T47D (cell line): ENCODE measurements at regions not wholly inside any gene's neighbourhood (a gene's known extent, or its start where the extent isn't known, plus 50 kb on each side); places are given as distances from the start of the nearest gene placed in this dataset.
"Not testable (repeated sequence)": the region's sequence is repeated elsewhere in the genome, so short reads cannot be mapped to it uniquely, and the experiment has no call there.

Experiments
- DNase-seq, 2 experiments: peaks; one replicate each; pipeline versions ENCODE4 v3.0.0 to v3.0.0-alpha.2; 2011 to 2012; ENCODE audit warnings: low read depth in 1 of 2, low spot score in 1 of 2
- JUND ChIP-seq: IDR thresholded peaks from 2 replicates; pipeline ENCODE4 v1.6.1; 2012; ENCODE audit warnings: low read depth
- in situ Hi-C: cut with HindIII; loops from 2 replicates; pipeline ENCODE4 v1.10.0; 2016; ENCODE audit warnings: low sequenced_read_pairs, low pct_unique_long_range_greater_than_20kb

DNA sequence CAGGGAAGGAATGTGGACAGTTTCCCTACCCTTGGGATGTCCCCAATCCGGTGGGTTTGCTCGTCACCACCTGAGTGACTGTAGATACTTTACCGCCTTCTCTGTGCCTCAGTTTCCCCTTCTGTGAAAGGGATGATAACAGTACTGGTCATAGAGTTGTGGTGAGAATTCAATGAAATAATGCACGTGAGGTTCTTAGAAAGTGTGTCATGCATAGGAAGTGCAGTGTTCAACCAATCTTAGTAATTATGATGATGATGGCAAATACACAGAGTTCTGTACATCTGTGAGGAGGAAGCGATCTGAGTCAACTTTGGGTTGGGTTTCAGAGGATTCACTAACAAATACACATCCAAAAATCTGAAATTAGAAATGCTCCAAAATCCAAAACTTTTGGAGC is 114.6 kb upstream of the HS3ST2 start:
- in situ Hi-C loops: no loop called here
- DNase-seq: no peak
- TF ChIP-seq JUND: no peak

- no peak for TF ChIP-seq JUND
- no peak for DNase-seq
- in situ Hi-C loops: no loop called here
Measured at GRCh38 chr16:22705799-22706198, 108.2 kb upstream of the HS3ST2 start.

- TF ChIP-seq JUND: no peak
- no peak for DNase-seq
- in situ Hi-C loops: no loop called here
Measured at GRCh38 chr16:22710326-22710725, 103.6 kb upstream of the HS3ST2 start.

GRCh38 chr16:22711847-22712246 is 102.1 kb upstream of the HS3ST2 start:
- no peak for TF ChIP-seq JUND
- no peak for DNase-seq
- in situ Hi-C loops: no loop called here

GRCh38 chr16:22712471-22712870 is 101.5 kb upstream of the HS3ST2 start:
- in situ Hi-C loops: no loop called here
- no peak for TF ChIP-seq JUND
- DNase-seq: no peak

DNA sequence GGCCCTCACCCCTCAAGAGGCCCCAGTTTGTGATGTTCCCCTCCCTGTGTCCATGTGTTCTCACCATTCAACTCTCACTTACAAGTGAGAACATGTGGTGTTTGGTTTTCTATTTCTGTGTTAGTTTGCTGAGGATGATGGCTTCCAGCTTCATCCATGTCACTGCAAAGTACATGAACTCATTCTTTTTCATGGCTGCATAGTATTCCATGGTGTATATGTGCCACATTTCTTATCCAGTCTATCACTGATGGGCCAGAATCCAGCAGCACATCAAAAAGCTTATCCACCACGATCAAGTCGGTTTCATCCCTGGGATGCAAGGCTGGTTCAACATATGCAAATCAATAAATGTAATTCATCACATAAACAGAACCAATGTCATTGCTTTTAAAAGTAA is 95.4 kb upstream of the HS3ST2 start:
- in situ Hi-C loops, DNase-seq: not testable (repeated sequence)

DNA sequence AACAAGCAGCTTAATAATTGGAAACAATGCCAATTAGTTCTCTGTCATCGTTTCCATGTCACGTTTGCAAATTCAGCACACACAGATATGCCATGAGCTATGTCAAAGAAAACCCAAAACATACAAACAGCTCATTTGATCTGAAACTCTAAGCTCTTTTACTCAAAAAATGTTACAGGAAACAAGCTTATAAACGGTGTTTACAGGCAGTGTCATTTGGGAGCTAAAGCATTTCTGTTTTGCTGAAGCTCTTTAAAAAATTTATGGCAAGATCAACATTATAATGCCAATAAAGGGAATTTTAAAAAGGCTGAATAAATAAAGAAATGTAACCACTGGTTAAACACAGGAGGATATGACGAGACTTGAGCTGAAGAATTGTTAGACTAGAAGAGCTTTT is 94.0 kb upstream of the HS3ST2 start:
- DNase-seq: no peak
- no peak for TF ChIP-seq JUND
- in situ Hi-C loops: no loop called here

GRCh38 chr16:22721511-22722100 is 92.4 kb upstream of the HS3ST2 start:
- in situ Hi-C loops: no loop called here
- no peak for TF ChIP-seq JUND
- no peak for DNase-seq

GRCh38 chr16:22722551-22723541 is 91.1 kb upstream of the HS3ST2 start:
- DNase-seq, in situ Hi-C loops: not testable (repeated sequence)

- no peak for DNase-seq
- TF ChIP-seq JUND: no peak
- in situ Hi-C loops: no loop called here
Measured at GRCh38 chr16:22726868-22727267, 87.1 kb upstream of the HS3ST2 start.

DNA sequence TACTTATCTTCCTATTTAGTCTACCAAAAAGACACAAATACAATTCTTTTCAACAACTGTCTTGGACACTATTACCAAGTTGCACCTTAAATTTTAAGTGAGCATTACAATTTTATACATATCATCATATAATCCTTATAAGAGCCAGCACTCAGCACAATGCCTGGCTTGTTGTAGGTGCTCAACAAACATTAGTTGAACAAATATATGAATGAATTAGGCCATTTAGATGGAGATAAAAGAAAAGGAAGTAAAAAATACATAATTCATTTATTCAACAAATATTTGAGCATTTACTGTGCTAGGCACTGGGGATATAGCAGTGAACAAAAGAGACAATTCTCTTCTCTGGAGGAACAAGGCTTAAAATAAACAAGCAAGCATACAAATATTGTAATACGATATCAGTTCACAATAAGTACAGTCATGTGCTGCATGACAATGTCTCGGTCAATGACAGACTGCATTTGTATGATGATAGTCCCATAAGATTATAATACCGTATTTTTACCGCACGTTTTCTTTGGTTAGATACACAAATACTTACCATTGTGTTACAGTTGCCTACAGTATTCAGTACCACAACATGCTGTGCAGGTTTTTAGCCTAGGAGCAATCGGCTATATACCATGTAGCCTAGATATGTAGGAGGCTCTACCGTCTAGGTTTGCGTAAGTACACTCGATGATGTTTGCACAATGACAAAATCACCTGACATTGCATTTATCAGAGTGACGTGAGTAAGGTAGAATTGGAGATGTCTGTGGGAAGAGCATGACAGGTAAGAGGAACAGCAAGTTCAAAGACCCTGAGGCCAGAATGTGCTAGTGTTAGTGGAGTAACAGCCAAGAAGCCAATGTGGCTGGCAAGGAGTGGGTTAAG is 86.4 kb upstream of the HS3ST2 start:
- in situ Hi-C loops: no loop called here
- TF ChIP-seq JUND: no peak
- peak in 1 of 2 experiments; percentile 31 for DNase-seq

DNA sequence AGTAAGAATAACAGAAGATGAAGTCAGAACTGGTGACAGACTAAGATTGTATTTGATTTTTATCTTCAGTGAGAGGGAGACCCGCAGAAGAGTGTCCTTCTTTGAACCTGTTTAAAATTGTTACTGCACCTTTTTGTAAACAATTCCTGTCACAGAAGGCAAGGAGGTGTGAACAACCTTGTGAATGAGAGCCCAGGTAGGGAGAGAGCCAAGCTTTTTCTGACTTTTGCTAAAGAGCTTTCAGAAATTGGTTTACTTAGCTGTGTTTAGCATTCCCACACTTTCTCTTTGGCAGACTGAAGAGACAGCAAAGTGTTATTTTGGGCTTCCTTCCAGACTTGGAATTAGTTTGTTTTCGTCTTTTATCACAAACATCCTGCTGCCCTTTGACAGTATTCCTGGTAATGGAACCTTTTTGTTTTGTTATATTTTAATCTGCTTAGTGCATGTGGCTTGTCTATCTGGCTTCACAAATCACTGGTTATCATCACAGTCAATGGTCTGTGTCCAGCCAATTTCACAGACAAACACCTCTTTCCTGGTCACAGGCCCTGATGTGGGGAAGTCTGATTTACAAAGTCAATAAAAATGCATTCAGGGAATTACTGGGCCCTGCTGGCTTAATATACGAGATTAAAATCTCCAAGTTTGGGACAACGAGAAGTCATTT is 85.7 kb upstream of the HS3ST2 start:
- TF ChIP-seq JUND: no peak
- in situ Hi-C loops: no loop called here
- DNase-seq: peak in 1 of 2 experiments; percentile 22
